MCF 10A (cell line): ENCODE measurements at regions not wholly inside any gene's neighbourhood (a gene's known extent, or its start where the extent isn't known, plus 50 kb on each side); places are given as distances from the start of the nearest gene placed in this dataset.

Source experiments
- BruUV-seq: library from RNA; stranded (reverse); fragments of 400-500 nt; replicated peaks from 2 replicates; lab custom pipeline; 2021; lab: Mats Ljungman, UMichigan
- CTCF ChIA-PET: fragments of 300-600 bp; sonication (Branson Sonifier 250); formaldehyde crosslinking; extraction: SDS; loops from one replicate; lab custom pipeline; 2021; ENCODE audit warnings: antibody characterized with exemption, inconsistent platforms; lab: Yijun Ruan, JAX
- POLR2A ChIA-PET: fragments of 300-600, 350-650 bp; sonication (Branson Sonifier 250); formaldehyde crosslinking; extraction: SDS; loops from one replicate; lab custom pipeline; 2020; ENCODE audit warnings: antibody characterized with exemption, inconsistent platforms; lab: Yijun Ruan, JAX
- DNase-seq: peaks from one replicate; pipeline ENCODE4 v3.0.0-alpha.2; 2018; ENCODE audit not compliant: unreplicated experiment
- H3K27ac Mint-ChIP-seq: one replicate; pipeline ENCODE4 v1.8.0; 2022; ENCODE audit warnings: mild to moderate bottlenecking, low read depth, mixed read lengths; ENCODE audit not compliant: unreplicated experiment
- H3K27me3 Mint-ChIP-seq: one replicate; pipeline ENCODE4 v1.8.0; 2022; ENCODE audit warnings: mixed read lengths; ENCODE audit not compliant: insufficient read depth, unreplicated experiment
- H3K36me3 Mint-ChIP-seq: one replicate; pipeline ENCODE4 v1.8.0; 2022; ENCODE audit warnings: mild to moderate bottlenecking, moderate library complexity, mixed read lengths; ENCODE audit not compliant: insufficient read depth, unreplicated experiment
- H3K4me1 Mint-ChIP-seq: one replicate; pipeline ENCODE4 v1.8.0; 2022; ENCODE audit warnings: mixed read lengths; ENCODE audit not compliant: insufficient read depth, unreplicated experiment
- H3K4me3 Mint-ChIP-seq: one replicate; pipeline ENCODE4 v1.8.0; 2022; ENCODE audit warnings: mild to moderate bottlenecking, moderate library complexity, mixed read lengths; ENCODE audit not compliant: unreplicated experiment
- H3K9me3 Mint-ChIP-seq: one replicate; pipeline ENCODE4 v1.8.0; 2022; ENCODE audit warnings: mixed read lengths; ENCODE audit not compliant: unreplicated experiment
- intact Hi-C: fragments of 100-400 bp; cut with micrococcal nuclease; formaldehyde crosslinking; loops from 2 replicates; pipeline ENCODE4 v1.14.1; 2022
- TF ChIP-seq, protein P1 (sequence below): fragments of 200-600 bp; IDR thresholded peaks from one replicate; pipeline ENCODE4 v1.8.0; 2022; ENCODE audit warnings: antibody characterized with exemption, mild to moderate bottlenecking; ENCODE audit not compliant: unreplicated experiment

DNA sequence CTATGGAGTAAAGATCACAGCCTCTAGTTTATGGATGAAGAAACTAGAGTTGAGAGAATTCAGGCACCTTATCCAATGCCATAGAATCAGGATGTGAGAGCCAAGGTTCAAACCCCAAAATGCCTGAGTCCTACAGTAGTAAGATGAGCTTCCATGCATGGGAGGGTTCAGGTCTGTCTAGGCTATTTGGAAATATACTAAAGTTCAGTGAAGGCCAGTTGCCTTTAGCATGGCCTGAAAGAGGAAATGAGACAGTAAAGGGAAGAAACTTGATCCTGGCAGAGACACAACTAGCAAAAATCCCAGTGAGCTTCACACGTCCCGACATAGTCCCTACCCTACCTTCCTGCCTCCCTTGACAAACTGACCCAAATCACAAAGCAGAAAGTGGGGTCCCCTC is 317.0 kb downstream of the RASEF start:
- BruUV-seq = no TSS peak
- TF ChIP-seq, protein P1, sequence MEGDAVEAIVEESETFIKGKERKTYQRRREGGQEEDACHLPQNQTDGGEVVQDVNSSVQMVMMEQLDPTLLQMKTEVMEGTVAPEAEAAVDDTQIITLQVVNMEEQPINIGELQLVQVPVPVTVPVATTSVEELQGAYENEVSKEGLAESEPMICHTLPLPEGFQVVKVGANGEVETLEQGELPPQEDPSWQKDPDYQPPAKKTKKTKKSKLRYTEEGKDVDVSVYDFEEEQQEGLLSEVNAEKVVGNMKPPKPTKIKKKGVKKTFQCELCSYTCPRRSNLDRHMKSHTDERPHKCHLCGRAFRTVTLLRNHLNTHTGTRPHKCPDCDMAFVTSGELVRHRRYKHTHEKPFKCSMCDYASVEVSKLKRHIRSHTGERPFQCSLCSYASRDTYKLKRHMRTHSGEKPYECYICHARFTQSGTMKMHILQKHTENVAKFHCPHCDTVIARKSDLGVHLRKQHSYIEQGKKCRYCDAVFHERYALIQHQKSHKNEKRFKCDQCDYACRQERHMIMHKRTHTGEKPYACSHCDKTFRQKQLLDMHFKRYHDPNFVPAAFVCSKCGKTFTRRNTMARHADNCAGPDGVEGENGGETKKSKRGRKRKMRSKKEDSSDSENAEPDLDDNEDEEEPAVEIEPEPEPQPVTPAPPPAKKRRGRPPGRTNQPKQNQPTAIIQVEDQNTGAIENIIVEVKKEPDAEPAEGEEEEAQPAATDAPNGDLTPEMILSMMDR = no peak
- no peaks in the 10 kb centered on the region for H3K27me3 Mint-ChIP-seq
- H3K9me3 Mint-ChIP-seq = peaks cover 6% of the 10 kb centered on the region
- no peak overlapping the region for H3K27ac Mint-ChIP-seq
- POLR2A ChIA-PET = no interaction called here
- CTCF ChIA-PET = no interaction called here
- H3K4me1 Mint-ChIP-seq = no peaks in the 10 kb centered on the region
- no peaks in the 10 kb centered on the region for H3K36me3 Mint-ChIP-seq
- intact Hi-C loops = no loop called here
- DNase-seq = no peak
- H3K4me3 Mint-ChIP-seq = no peak overlapping the region

DNA sequence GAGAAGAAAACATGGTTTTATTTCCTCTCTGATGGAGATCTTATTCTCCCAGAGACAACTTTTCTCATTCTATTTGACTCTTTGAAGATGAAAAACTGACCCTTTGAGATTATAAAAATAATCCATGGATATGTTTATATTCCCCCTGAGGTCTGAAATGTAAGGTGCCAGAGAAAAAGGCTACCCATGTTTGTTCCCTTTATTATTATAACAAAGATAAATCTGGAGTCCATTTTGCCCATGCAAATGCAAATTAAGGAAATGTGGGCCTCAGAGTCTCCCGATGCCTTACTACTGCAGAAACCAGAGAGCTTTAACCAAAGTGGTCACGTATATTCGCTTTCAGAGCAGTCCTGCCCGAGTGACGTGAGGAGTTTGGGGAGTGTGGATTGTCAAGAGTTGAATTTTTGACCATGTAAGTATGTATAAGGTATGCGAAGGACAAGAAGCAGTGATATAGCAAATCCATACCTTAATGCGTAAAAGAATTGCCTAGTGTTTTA is 312.5 kb downstream of the RASEF start:
- Mint-ChIP-seq H3K27ac (no peak overlapping the region), H3K9me3 (no peaks in the 10 kb centered on the region), H3K4me1 (no peaks in the 10 kb centered on the region)

DNA sequence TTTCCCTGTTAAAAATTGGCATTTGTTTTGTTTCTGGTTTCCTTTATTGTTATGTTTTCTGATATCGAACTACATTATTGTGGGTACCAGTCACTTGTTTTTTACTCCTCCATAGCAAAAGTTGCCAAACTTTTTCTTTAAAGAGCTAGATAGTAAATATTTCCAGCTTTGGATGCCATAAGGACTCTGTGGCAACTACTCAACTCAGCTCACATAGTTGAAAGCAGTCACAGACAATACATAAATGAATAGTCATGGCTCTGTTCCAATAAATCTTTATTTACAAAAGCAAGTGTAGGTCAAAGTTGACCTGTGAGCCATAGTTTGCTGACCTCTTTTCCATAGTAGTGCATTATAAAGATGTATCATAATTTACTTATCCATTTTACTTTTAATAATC is 305.0 kb downstream of the RASEF start:
- Mint-ChIP-seq H3K27ac (no peak overlapping the region), H3K36me3 (no peaks in the 10 kb centered on the region), H3K4me3 (no peak overlapping the region), H3K27me3 (no peaks in the 10 kb centered on the region), H3K4me1 (no peaks in the 10 kb centered on the region), H3K9me3 (no peaks in the 10 kb centered on the region)
- POLR2A ChIA-PET = no interaction called here
- no TSS peak for BruUV-seq
- intact Hi-C loops = no loop called here
- no peak for DNase-seq
- TF ChIP-seq, protein P1 = no peak
- CTCF ChIA-PET = no interaction called here

More for the DNA sequence above, 312.5 kb downstream of the RASEF start:
- Mint-ChIP-seq H3K4me3 (no peak overlapping the region), H3K27me3 (no peaks in the 10 kb centered on the region), H3K36me3 (no peaks in the 10 kb centered on the region)
- TF ChIP-seq, protein P1 = no peak
- CTCF ChIA-PET = no interaction called here
- no TSS peak for BruUV-seq
- POLR2A ChIA-PET = no interaction called here
- DNase-seq = no peak
- intact Hi-C loops = no loop called here

DNA sequence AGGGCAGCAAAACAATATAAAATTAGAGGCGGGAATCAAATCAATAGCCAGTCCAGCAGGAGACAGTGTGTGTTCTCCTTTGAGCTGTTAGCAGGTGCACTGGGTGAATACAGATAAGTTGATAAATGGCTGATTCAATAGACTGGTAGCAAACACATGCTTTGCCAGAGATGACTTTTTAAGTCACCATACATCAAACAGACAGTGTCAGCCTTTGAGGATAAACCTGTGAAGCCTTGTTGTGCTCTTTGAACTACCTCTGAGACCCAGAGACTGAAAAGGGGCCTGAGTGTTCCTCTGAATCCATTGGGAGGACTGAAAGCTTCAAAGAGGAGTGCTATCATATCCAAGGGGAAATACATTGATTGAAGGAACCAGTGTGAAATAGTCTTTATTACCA is 301.9 kb downstream of the RASEF start:
- DNase-seq = no peak
- H3K27me3 Mint-ChIP-seq = no peaks in the 10 kb centered on the region
- CTCF ChIA-PET = no interaction called here
- no peaks in the 10 kb centered on the region for H3K9me3 Mint-ChIP-seq
- intact Hi-C loops = no loop called here
- no peak overlapping the region for H3K27ac Mint-ChIP-seq
- H3K4me3 Mint-ChIP-seq = no peak overlapping the region
- POLR2A ChIA-PET = no interaction called here
- H3K36me3 Mint-ChIP-seq = no peaks in the 10 kb centered on the region
- no TSS peak for BruUV-seq
- TF ChIP-seq, protein P1 = no peak
- H3K4me1 Mint-ChIP-seq = no peaks in the 10 kb centered on the region
